Mucosa of descending colon (tissue), 3 donors: ENCODE measurements at regions not wholly inside any gene's neighbourhood (a gene's known extent, or its start where the extent isn't known, plus 50 kb on each side); places are given as distances from the start of the nearest gene placed in this dataset.

Experiments used
- ATAC-seq: fragments of 200-7000 bp; cut with Tn5 transposase; one replicate; pipeline ENCODE4 v1.9.1; 2020; ENCODE audit warnings: mild to moderate bottlenecking, moderate library complexity
- DNase-seq, 3 donors: peaks; one replicate each; pipeline ENCODE4 v3.0.0-alpha.2; 2020
- H3K36me3 ChIP-seq: fragments of 200-600 bp; one replicate; pipeline ENCODE4 v1.8.0; 2021; ENCODE audit warnings: low read depth, mild to moderate bottlenecking
- H3K4me1 ChIP-seq: fragments of 200-600 bp; one replicate; pipeline ENCODE4 v1.8.0; 2021; ENCODE audit warnings: low read depth, mild to moderate bottlenecking
- H3K4me3 ChIP-seq: fragments of 200-600 bp; one replicate; pipeline ENCODE4 v1.8.0; 2021; ENCODE audit warnings: mild to moderate bottlenecking
- H3K9me3 ChIP-seq: fragments of 200-600 bp; one replicate; pipeline ENCODE4 v1.8.0; 2021; ENCODE audit warnings: mild to moderate bottlenecking
- CTCF ChIP-seq: fragments of 200-600 bp; IDR thresholded peaks from one replicate; pipeline ENCODE4 v1.8.0; 2022; ENCODE audit warnings: antibody characterized with exemption, mild to moderate bottlenecking
- intact Hi-C, 2 donors: fragments of 100-400 bp; cut with DNase I in 1 of 2; cut with micrococcal nuclease in 1 of 2; formaldehyde crosslinking; loops; one replicate each; pipeline versions ENCODE4 v1.11.0 to v1.11.1; 2022; cut with DNase I, micrococcal nuclease
- donor health status: DM: no; HTN: no; CAD: no; lungs with moderate emphysema.
- donor health status: DM: no; HTN: no; CAD: no.
- donor health status: DM: no; HTN: yes; CAD: no.

- no peaks in the 10 kb centered on the region for H3K4me1 ChIP-seq
- no peak overlapping the region for H3K4me3 ChIP-seq
- DNase-seq (no peak), ATAC-seq (no peak)
- H3K9me3 ChIP-seq = no peaks in the 10 kb centered on the region
- no peak for TF ChIP-seq CTCF
- intact Hi-C loops = no loop called here
- no peaks in the 10 kb centered on the region for H3K36me3 ChIP-seq
Observed at GRCh38 chr13:74201530-74201929, 67.3 kb upstream of the KLF12 start.

- Histone ChIP-seq H3K4me1 (no peaks in the 10 kb centered on the region), H3K36me3 (no peaks in the 10 kb centered on the region), H3K4me3 (no peak overlapping the region), H3K9me3 (no peaks in the 10 kb centered on the region)
- DNase-seq = no peak
- no peak for TF ChIP-seq CTCF
- intact Hi-C loops = no loop called here
- ATAC-seq = no peak
Observed at GRCh38 chr13:74200081-74200480, 65.9 kb upstream of the KLF12 start.

- DNase-seq = no peak
- no peak overlapping the region for H3K4me3 ChIP-seq
- H3K9me3 ChIP-seq = no peaks in the 10 kb centered on the region
- intact Hi-C loops = no loop called here
- H3K36me3 ChIP-seq = no peaks in the 10 kb centered on the region
- no peak for ATAC-seq
- no peak for TF ChIP-seq CTCF
- no peaks in the 10 kb centered on the region for H3K4me1 ChIP-seq
Observed at GRCh38 chr13:74197677-74198429, 63.6 kb upstream of the KLF12 start.

GRCh38 chr13:74194846-74195245 is 60.6 kb upstream of the KLF12 start:
- Histone ChIP-seq H3K4me1 (no peaks in the 10 kb centered on the region), H3K4me3 (no peak overlapping the region), H3K9me3 (no peaks in the 10 kb centered on the region), H3K36me3 (no peaks in the 10 kb centered on the region)
- DNase-seq = no peak
- TF ChIP-seq CTCF = no peak
- ATAC-seq = no peak
- intact Hi-C loops = no loop called here

GRCh38 chr13:74193391-74193790 is 59.2 kb upstream of the KLF12 start:
- TF ChIP-seq CTCF = no peak
- ATAC-seq (no peak), DNase-seq (no peak)
- no peaks in the 10 kb centered on the region for H3K9me3 ChIP-seq
- no peaks in the 10 kb centered on the region for H3K4me1 ChIP-seq
- intact Hi-C loops = no loop called here
- H3K36me3 ChIP-seq = no peaks in the 10 kb centered on the region
- no peak overlapping the region for H3K4me3 ChIP-seq

- H3K4me1 ChIP-seq = no peaks in the 10 kb centered on the region
- intact Hi-C loops = no loop called here
- TF ChIP-seq CTCF = no peak
- no peak overlapping the region for H3K4me3 ChIP-seq
- ATAC-seq (no peak), DNase-seq (no peak)
- H3K9me3 ChIP-seq = no peaks in the 10 kb centered on the region
- H3K36me3 ChIP-seq = no peaks in the 10 kb centered on the region
Observed at GRCh38 chr13:74191410-74191809, 57.2 kb upstream of the KLF12 start.
